Esophagus squamous epithelium (tissue), 5 donors: ENCODE measurements at regions not wholly inside any gene's neighbourhood (a gene's known extent, or its start where the extent isn't known, plus 50 kb on each side); places are given as distances from the start of the nearest gene placed in this dataset.

Experiments used
- DNase-seq: peaks from one replicate; lab custom pipeline; 2025; lab: John Stamatoyannopoulos, UW
- H3K27ac ChIP-seq, 4 donors: fragments of 200-600 bp; sonication (generic); one replicate each; pipeline ENCODE4 v1.5.1; 2016 to 2019; ENCODE audit warnings: mild to moderate bottlenecking in 1 of 4
- H3K27me3 ChIP-seq, 4 donors: fragments of 200-600 bp; sonication (generic); 1 replicate in 3 of 4; 2 replicates in 1 of 4; pipeline versions ENCODE4 v1.5.1 to v1.6.0; 2017 to 2021; ENCODE audit warnings: antibody characterized with exemption in 1 of 4
- H3K36me3 ChIP-seq, 3 donors: fragments of 200-600 bp; sonication (generic); one replicate each; pipeline ENCODE4 v1.5.1; 2016 to 2019
- H3K4me1 ChIP-seq, 3 donors: fragments of 200-600 bp; sonication (generic); one replicate each; pipeline ENCODE4 v1.5.1; 2017 to 2019
- H3K4me3 ChIP-seq, 4 donors: fragments of 200-600 bp; sonication (generic); 1 replicate in 3 of 4; 2 replicates in 1 of 4; pipeline ENCODE4 v1.5.1; 2016 to 2019; ENCODE audit warnings: mild to moderate bottlenecking in 2 of 4, moderate library complexity in 1 of 4
- H3K9me3 ChIP-seq, 3 donors: fragments of 200-600 bp; sonication (generic); one replicate each; pipeline ENCODE4 v1.5.1; 2016 to 2019
- CTCF ChIP-seq, 6 experiments: fragments of 450-650 bp in 4 of 6; fragments of 200-600 bp in 2 of 6; sonication (generic) in 2 of 6; IDR thresholded peaks; one replicate each; pipeline ENCODE4 v1.5.1; 2016 to 2019; ENCODE audit warnings: antibody characterized with exemption in 6 of 6, mild to moderate bottlenecking in 4 of 6, moderate library complexity in 4 of 6
- POLR2A ChIP-seq, 4 donors: fragments of 450-650 bp; IDR thresholded peaks; one replicate each; pipeline ENCODE4 v1.6.1; 2017; ENCODE audit warnings: antibody characterized with exemption in 4 of 4, mild to moderate bottlenecking in 4 of 4, moderate library complexity in 3 of 4
- WGBS, 2 donors: methylation state at CpG; one replicate each; pipeline ENCODE4 v1.1.5; 2018; 5-methylcytosine and 5-hydroxymethylcytosine counted together
- intact Hi-C: fragments of 100-400 bp; cut with DNase I; formaldehyde crosslinking; loops from one replicate; pipeline ENCODE4 v1.15.0; 2022
- donor health status: DM: yes; HTN: yes; CAD: no.

- Histone ChIP-seq H3K4me3 (no peak overlapping the region), H3K4me1 (peaks cover 10 to 46% (median 10%) of the 10 kb centered on the region in 3 donors), H3K27ac (no peak overlapping the region), H3K27me3 (peaks cover 0 to 41% (median 0%) of the 10 kb centered on the region in 4 donors), H3K36me3 (no peaks in the 10 kb centered on the region), H3K9me3 (no peaks in the 10 kb centered on the region)
- TF ChIP-seq POLR2A (IDR thresholded peaks at IDR 0.05) (no peak), CTCF (IDR thresholded peaks at IDR 0.05) (no peak)
- intact Hi-C loops: no loop called here
- 86 to 93% methylated on average over 22 of the region's 23 CpGs for WGBS, 2 donors
- no peak for DNase-seq
These were observed 119.5 kb upstream of the TNRC6C start for GRCh38 chr17:77838748-77839697.

- peaks cover 0 to 38% (median 0%) of the 10 kb centered on the region in 4 donors for H3K27me3 ChIP-seq
- no peak for DNase-seq
- H3K36me3 ChIP-seq: no peaks in the 10 kb centered on the region
- H3K9me3 ChIP-seq: no peaks in the 10 kb centered on the region
- H3K27ac ChIP-seq: no peak overlapping the region
- H3K4me3 ChIP-seq: no peak overlapping the region
- WGBS, 2 donors: 65 to 71% methylated on average over 12 to 16 of the region's 16 CpGs
- intact Hi-C loops: no loop called here
- peaks cover 1 to 37% (median 1%) of the 10 kb centered on the region in 3 donors for H3K4me1 ChIP-seq
- TF ChIP-seq POLR2A (IDR thresholded peaks at IDR 0.05) (no peak), CTCF (IDR thresholded peaks at IDR 0.05) (no peak)
These were observed 118.6 kb upstream of the TNRC6C start for GRCh38 chr17:77839698-77840512.

- H3K27ac ChIP-seq: no peak overlapping the region
These were observed 117.9 kb upstream of the TNRC6C start for GRCh38 chr17:77840513-77841165.

GRCh38 chr17:77841742-77842527, 116.6 kb upstream of the TNRC6C start:
- Histone ChIP-seq H3K4me3 (no peak overlapping the region), H3K9me3 (no peaks in the 10 kb centered on the region), H3K36me3 (no peaks in the 10 kb centered on the region), H3K27me3 (peaks cover 0 to 38% (median 0%) of the 10 kb centered on the region in 4 donors), H3K4me1 (peaks cover 0 to 21% (median 0%) of the 10 kb centered on the region in 3 donors), H3K27ac (no peak overlapping the region)
- no peak for DNase-seq
- no peak for TF ChIP-seq CTCF (IDR thresholded peaks at IDR 0.05)
- no peak for TF ChIP-seq POLR2A (IDR thresholded peaks at IDR 0.05)
- intact Hi-C loops: no loop called here
- 71 to 77% methylated on average over 5 to 8 of the region's 8 CpGs for WGBS, 2 donors

More at GRCh38 chr17:77840513-77841165, 117.9 kb upstream of the TNRC6C start:
- 82 to 90% methylated on average over 9 to 10 of the region's 10 CpGs for WGBS, 2 donors
- peaks cover 0 to 31% (median 0%) of the 10 kb centered on the region in 3 donors for H3K4me1 ChIP-seq
- intact Hi-C loops: no loop called here
- H3K9me3 ChIP-seq: no peaks in the 10 kb centered on the region
- peaks cover 0 to 38% (median 0%) of the 10 kb centered on the region in 4 donors for H3K27me3 ChIP-seq
- no peak for DNase-seq
- no peak overlapping the region for H3K4me3 ChIP-seq
- no peaks in the 10 kb centered on the region for H3K36me3 ChIP-seq
- no peak for TF ChIP-seq POLR2A (IDR thresholded peaks at IDR 0.05)
- TF ChIP-seq CTCF (IDR thresholded peaks at IDR 0.05): no peak
